OCI-LY7 (cell line): ENCODE measurements at regions not wholly inside any gene's neighbourhood (a gene's known extent, or its start where the extent isn't known, plus 50 kb on each side); places are given as distances from the start of the nearest gene placed in this dataset.

ENCODE experiments used
- BruUV-seq: library from RNA; stranded (reverse); fragments of 400-500 nt; replicated peaks from 2 replicates; lab custom pipeline; 2021; lab: Mats Ljungman, UMichigan
- CTCF ChIA-PET: fragments of 300-600 bp; sonication (Branson Sonifier 250); formaldehyde crosslinking; loops from one replicate; lab custom pipeline; 2022; ENCODE audit warnings: antibody characterized with exemption; ENCODE audit not compliant: unreplicated experiment; lab: Charles Lee
- POLR2A ChIA-PET: fragments of 300-600 bp; sonication (Branson Sonifier 250); formaldehyde crosslinking; loops from one replicate; lab custom pipeline; 2022; ENCODE audit warnings: antibody characterized with exemption; lab: Charles Lee
- DNase-seq: peaks from one replicate; pipeline ENCODE4 v3.0.0-alpha.2; 2015; ENCODE audit warnings: low spot score
- H2AFZ ChIP-seq: fragments of 200-600 bp; sonication (generic), shearing (Covaris generic); 2 replicates; pipeline ENCODE4 v1.6.1; 2014; ENCODE audit warnings: mild to moderate bottlenecking, antibody characterized with exemption, low read length, moderate library complexity
- H3K27ac ChIP-seq: fragments of 200-600 bp; sonication (generic); 2 replicates; pipeline ENCODE4 v1.5.1; 2014; ENCODE audit warnings: mixed run types, low read depth, mild to moderate bottlenecking, moderate library complexity, low read length, inconsistent platforms; ENCODE audit not compliant: poor library complexity, severe bottlenecking
- H3K36me3 ChIP-seq: fragments of 200-600 bp; sonication (generic); 2 replicates; pipeline ENCODE4 v1.6.1; 2014; ENCODE audit warnings: mild to moderate bottlenecking, antibody characterized with exemption, low read length, moderate library complexity, mixed read lengths; ENCODE audit not compliant: insufficient read depth
- H3K4me1 ChIP-seq: fragments of 200-600 bp; sonication (generic); 2 replicates; pipeline ENCODE4 v1.5.1; 2014; ENCODE audit warnings: mild to moderate bottlenecking, low read length; ENCODE audit not compliant: insufficient read depth, poor library complexity, severe bottlenecking
- H3K4me2 ChIP-seq: fragments of 200-600 bp; sonication (generic); 2 replicates; pipeline ENCODE4 v1.6.1; 2014; ENCODE audit warnings: mild to moderate bottlenecking, low read length
- H3K4me3 ChIP-seq: fragments of 200-600 bp; sonication (generic); 2 replicates; pipeline ENCODE4 v1.5.1; 2014; ENCODE audit warnings: mild to moderate bottlenecking, low read depth, low read length; ENCODE audit not compliant: poor library complexity, severe bottlenecking
- H3K79me2 ChIP-seq: fragments of 200-600 bp; sonication (generic); 2 replicates; pipeline ENCODE4 v1.6.1; 2016; ENCODE audit warnings: low read depth, mild to moderate bottlenecking, low read length, moderate library complexity, mixed read lengths; ENCODE audit not compliant: insufficient read depth
- H3K9me2 ChIP-seq: fragments of 200-600 bp; sonication (generic); 2 replicates; pipeline ENCODE4 v1.6.1; 2016; ENCODE audit warnings: mild to moderate bottlenecking, low read length, mixed read lengths; ENCODE audit not compliant: insufficient read depth
- H3K9me3 ChIP-seq: fragments of 200-600 bp; sonication (generic); 2 replicates; pipeline ENCODE4 v1.6.1; 2014; ENCODE audit warnings: mild to moderate bottlenecking, mixed run types, low read length, mixed read lengths
- H4K20me1 ChIP-seq: fragments of 200-600 bp; sonication (generic); 2 replicates; pipeline ENCODE4 v1.6.1; 2014; ENCODE audit warnings: mild to moderate bottlenecking, antibody characterized with exemption, low read length, moderate library complexity, mixed read lengths; ENCODE audit not compliant: insufficient read depth
- CTCF ChIP-seq: fragments of 200-600 bp; sonication (generic); conservative IDR thresholded peaks from 2 replicates; pipeline ENCODE4 v1.5.1; 2014; ENCODE audit warnings: mild to moderate bottlenecking, antibody characterized with exemption, low read length, moderate library complexity, mixed read lengths
- EZH2phosphoT487 ChIP-seq: fragments of 200-600 bp; sonication (generic); IDR thresholded peaks from 2 replicates; pipeline ENCODE4 v1.6.1; 2018; ENCODE audit warnings: low read depth, borderline replicate concordance, mild to moderate bottlenecking, mixed run types, antibody characterized with exemption, low read length, moderate library complexity, mixed read lengths
- intact Hi-C: fragments of 100-400 bp; cut with micrococcal nuclease; formaldehyde crosslinking; loops from one replicate; pipeline ENCODE4 v1.10.0; 2022; ENCODE audit not compliant: unreplicated experiment

- Histone ChIP-seq H3K79me2 (no peaks in the 10 kb centered on the region), H3K36me3 (no peaks in the 10 kb centered on the region), H3K4me1 (no peaks in the 10 kb centered on the region), H3K4me2 (no peak overlapping the region), H2AFZ (no peak overlapping the region), H4K20me1 (no peaks in the 10 kb centered on the region), H3K4me3 (no peak overlapping the region), H3K9me2 (no peaks in the 10 kb centered on the region), H3K9me3 (no peaks in the 10 kb centered on the region), H3K27ac (no peak overlapping the region)
- ChIA-PET POLR2A (no interaction called here), CTCF (no interaction called here)
- no peak for DNase-seq
- TF ChIP-seq EZH2phosphoT487 (no peak), CTCF (no peak)
- intact Hi-C loops, result no loop called here
- BruUV-seq, result no TSS peak
Observed at GRCh38 chr2:48066000-48066399, 159.7 kb upstream of the FBXO11 start.

- CTCF ChIA-PET, result no interaction called here
Observed at GRCh38 chr2:48069769-48070168, 163.5 kb upstream of the FBXO11 start.

GRCh38 chr2:48070415-48070814 lies 164.1 kb upstream of the FBXO11 start:
- no TSS peak for BruUV-seq
- CTCF ChIA-PET, result no interaction called here
- Histone ChIP-seq H3K9me2 (no peaks in the 10 kb centered on the region), H3K79me2 (no peaks in the 10 kb centered on the region), H3K9me3 (no peaks in the 10 kb centered on the region), H4K20me1 (no peaks in the 10 kb centered on the region), H3K4me2 (no peak overlapping the region), H3K36me3 (no peaks in the 10 kb centered on the region), H2AFZ (no peak overlapping the region), H3K27ac (no peak overlapping the region), H3K4me1 (no peaks in the 10 kb centered on the region), H3K4me3 (no peak overlapping the region)
- POLR2A ChIA-PET, result no interaction called here
- intact Hi-C loops, result no loop called here
- no peak for DNase-seq
- TF ChIP-seq CTCF, result no peak
- no peak for TF ChIP-seq EZH2phosphoT487

More at GRCh38 chr2:48069769-48070168, 163.5 kb upstream of the FBXO11 start:
- TF ChIP-seq EZH2phosphoT487 (no peak), CTCF (no peak)
- Histone ChIP-seq H3K36me3 (no peaks in the 10 kb centered on the region), H4K20me1 (no peaks in the 10 kb centered on the region), H3K79me2 (no peaks in the 10 kb centered on the region), H3K9me2 (no peaks in the 10 kb centered on the region), H3K27ac (no peak overlapping the region), H3K4me2 (no peak overlapping the region), H2AFZ (no peak overlapping the region), H3K4me3 (no peak overlapping the region), H3K4me1 (no peaks in the 10 kb centered on the region), H3K9me3 (no peaks in the 10 kb centered on the region)
- DNase-seq, result no peak
- BruUV-seq, result no TSS peak
- POLR2A ChIA-PET, result no interaction called here
- intact Hi-C loops, result no loop called here
